GM12865 (cell line): ENCODE measurements at regions not wholly inside any gene's neighbourhood (a gene's known extent, or its start where the extent isn't known, plus 50 kb on each side); places are given as distances from the start of the nearest gene placed in this dataset.

Experiments used
- DNase-seq: peaks from one replicate; pipeline ENCODE4 v3.0.0; 2010; ENCODE audit warnings: low read depth
- H3K4me3 ChIP-seq: 2 replicates; pipeline ENCODE4 v1.5.1; 2011; ENCODE audit warnings: mild to moderate bottlenecking, low read depth, low read length, control low read depth
- CTCF ChIP-seq: IDR thresholded peaks from 2 replicates; pipeline ENCODE4 v1.5.1; 2011; ENCODE audit warnings: low read length, control low read depth, low read depth, inconsistent platforms; ENCODE audit not compliant: insufficient read depth; ENCODE audit errors: missing control alignments

DNA sequence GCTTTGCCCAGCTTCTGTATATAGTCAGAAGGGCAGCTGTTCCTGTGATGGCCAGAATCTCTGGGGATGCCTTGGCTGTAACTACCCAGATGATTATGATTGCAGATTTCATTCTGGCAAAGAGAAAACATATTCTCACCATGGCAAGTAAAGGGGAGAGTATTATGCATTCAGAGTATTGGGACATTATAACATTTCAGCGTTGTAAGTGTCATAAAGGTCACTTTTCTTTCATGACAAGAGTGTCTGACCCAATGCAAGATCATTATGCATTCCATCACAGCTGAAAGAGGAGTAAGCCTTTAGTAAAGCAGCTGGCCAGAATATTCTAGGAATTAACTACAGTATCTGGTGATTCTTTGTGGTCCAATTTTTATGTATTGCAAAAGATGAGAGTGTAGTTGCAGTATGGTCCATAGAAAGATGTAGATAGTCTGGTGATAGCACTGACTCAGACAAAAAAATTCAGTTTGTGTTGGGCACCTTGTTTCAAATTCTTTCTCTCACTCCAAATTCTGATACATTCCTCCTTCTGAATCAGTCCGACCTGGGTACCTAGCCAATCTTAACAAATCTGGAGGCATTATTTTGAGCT, 2366.3 kb downstream of the PCDH7 start:
- no peak for DNase-seq
- H3K4me3 ChIP-seq, result no peak overlapping the region
- TF ChIP-seq CTCF, result no peak

DNA sequence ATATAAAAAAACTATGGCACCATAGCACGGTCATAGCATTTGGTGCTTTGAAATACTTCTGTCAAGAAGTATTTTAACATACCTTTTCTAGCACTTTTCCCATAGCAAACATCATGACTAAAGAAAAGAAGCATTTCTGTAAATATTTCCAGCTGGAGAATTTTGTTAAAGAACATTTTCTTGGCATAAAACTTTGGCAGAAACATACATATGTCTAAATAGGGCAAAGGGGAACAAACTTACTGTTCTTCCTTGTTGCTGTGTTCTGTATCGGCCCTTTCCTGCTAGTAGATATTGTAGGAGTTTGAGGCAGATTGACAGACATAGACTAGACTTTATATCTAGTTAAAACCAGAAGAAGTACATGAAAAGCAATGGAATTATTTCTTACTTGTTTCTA, 2368.5 kb downstream of the PCDH7 start:
- H3K4me3 ChIP-seq, result no peak overlapping the region
- no peak for DNase-seq
- no peak for TF ChIP-seq CTCF

DNA sequence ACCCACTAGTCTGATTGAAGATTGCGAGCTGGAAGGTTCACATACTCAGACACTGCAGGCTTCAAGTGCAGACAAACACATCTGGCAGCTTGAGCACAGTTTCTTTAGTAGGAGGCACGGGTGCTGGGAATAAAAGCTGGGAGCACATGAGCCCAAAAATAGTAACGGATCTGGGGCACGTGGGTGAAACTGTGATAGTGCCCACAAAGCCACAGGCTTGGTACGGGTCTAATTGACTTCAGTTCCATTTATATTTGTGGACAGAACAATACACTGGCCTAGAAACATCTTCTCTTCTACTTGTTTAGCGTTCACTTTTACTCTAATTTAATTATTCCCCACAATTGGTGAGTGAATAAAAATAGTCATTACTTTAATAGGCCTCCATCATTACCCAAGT, 2370.7 kb downstream of the PCDH7 start:
- DNase-seq, result no peak
- H3K4me3 ChIP-seq, result no peak overlapping the region
- no peak for TF ChIP-seq CTCF

- no peak overlapping the region for H3K4me3 ChIP-seq
- DNase-seq, result no peak
These were observed 2371.8 kb downstream of the PCDH7 start for GRCh38 chr4:33091961-33092360.

DNA sequence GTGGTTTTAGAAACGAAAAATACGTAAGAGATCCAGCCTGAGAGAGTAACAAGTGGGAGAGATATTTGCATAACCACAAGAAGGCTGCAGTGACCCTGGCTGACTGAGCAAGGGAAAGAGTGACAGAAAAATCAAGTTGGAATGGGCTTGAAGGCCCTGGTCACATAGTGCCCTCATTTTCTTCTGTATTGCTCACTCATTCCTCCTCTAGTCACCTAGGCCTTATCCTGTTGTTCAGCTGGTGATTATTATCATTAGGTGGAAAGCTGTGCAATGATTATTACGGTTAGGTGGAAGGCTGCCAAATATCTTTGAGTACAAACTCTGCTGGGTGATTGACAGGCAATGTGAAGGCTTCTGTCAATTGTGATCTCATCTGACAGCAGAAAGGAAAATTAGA, 2384.1 kb downstream of the PCDH7 start:
- peak; percentile 2 for DNase-seq
- H3K4me3 ChIP-seq, result no peak overlapping the region
- no peak for TF ChIP-seq CTCF

More at GRCh38 chr4:33091961-33092360, 2371.8 kb downstream of the PCDH7 start:
- no peak for TF ChIP-seq CTCF

DNA sequence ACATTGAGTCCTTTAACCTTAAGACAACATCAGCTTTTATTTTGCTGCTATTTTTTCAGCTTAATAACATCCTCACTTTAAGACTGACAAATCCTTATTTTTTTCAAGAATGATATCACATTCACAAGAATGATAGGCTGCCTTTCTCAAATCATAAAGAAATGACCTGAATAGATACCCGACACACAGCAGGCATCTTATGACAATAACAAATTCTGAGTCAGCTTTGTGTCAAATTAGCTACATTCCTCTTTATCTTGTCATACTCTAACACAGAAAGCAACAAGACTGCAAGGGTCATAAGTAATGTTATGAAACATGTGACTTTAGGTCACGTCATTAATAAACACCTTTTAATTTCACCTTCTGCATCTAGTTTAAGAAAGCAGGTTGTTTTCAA, 2387.6 kb downstream of the PCDH7 start:
- no peak for TF ChIP-seq CTCF
- DNase-seq, result no peak
- no peak overlapping the region for H3K4me3 ChIP-seq

GRCh38 chr4:33111117-33111516, 2390.9 kb downstream of the PCDH7 start:
- TF ChIP-seq CTCF, result no peak
- no peak for DNase-seq

More at GRCh38 chr4:33111117-33111516, 2390.9 kb downstream of the PCDH7 start:
- no peak overlapping the region for H3K4me3 ChIP-seq
